ENCODE measurements at regions not wholly inside any gene's neighbourhood (a gene's known extent, or its start where the extent isn't known, plus 50 kb on each side); places are given as distances from the start of the nearest gene placed in this dataset.

GRCh38 chr2:65706411-65706810, 274.0 kb upstream of the SPRED2 start:
- intact Hi-C loops (cut with micrococcal nuclease): no loop called here

- intact Hi-C loops (cut with micrococcal nuclease): no loop called here
Observed at GRCh38 chr2:65701191-65701590, 268.8 kb upstream of the SPRED2 start.

DNA sequence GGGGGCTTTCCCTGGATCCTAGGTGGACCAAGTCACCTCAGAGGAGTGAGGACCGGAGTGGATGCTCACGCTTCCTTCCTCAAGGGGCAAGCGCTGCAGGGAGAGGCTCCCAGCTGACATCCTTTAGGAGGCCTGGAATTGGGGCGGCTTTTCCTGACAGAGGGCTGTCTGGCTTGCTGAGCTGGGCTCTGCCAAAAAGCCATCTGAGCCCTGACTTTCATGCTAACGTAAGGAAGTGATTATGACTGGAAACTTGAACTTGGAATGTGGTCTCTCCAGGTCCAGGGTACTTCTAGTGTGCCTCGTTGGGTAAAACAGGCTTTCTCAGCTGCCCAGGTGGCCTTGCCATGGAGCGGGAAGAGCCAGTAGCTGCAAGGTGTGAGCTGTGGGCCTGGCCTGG, 268.3 kb upstream of the SPRED2 start:
- intact Hi-C loops (cut with micrococcal nuclease): no loop called here

DNA sequence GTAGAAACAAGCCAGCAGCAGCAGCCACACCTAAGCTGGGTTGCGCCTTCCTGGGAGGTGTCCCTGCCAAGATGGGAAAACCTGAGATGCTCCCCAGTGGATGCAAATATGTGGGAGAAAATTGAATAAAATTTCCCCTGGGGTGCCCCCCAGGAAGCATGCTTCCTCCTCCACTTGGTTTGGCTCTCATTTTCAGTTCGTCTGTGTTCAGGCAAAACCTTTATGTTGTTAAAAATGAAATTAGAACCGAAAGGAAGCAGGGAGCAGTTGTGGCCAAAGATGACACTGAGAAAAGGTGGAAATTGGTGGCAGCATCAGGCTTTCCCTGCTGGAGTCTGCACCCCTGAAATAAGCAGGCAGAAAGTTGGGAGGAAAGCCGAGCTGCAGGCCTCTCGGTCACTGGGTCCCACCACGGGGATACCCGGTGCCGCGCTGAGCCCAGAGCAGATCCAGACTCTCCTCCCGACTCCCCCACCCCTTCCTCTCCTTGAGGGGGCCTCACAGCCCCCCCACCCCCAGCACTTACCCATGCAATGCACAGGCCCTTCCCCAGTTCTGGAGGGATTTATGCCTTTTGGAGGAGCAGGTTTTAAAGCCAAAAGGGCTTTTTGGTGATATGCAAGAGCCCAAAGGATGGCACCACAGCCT, 267.7 kb upstream of the SPRED2 start:
- intact Hi-C loops (cut with micrococcal nuclease): no loop called here

- intact Hi-C loops (cut with micrococcal nuclease): no loop called here
Observed at GRCh38 chr2:65691816-65692215, 259.4 kb upstream of the SPRED2 start.

DNA sequence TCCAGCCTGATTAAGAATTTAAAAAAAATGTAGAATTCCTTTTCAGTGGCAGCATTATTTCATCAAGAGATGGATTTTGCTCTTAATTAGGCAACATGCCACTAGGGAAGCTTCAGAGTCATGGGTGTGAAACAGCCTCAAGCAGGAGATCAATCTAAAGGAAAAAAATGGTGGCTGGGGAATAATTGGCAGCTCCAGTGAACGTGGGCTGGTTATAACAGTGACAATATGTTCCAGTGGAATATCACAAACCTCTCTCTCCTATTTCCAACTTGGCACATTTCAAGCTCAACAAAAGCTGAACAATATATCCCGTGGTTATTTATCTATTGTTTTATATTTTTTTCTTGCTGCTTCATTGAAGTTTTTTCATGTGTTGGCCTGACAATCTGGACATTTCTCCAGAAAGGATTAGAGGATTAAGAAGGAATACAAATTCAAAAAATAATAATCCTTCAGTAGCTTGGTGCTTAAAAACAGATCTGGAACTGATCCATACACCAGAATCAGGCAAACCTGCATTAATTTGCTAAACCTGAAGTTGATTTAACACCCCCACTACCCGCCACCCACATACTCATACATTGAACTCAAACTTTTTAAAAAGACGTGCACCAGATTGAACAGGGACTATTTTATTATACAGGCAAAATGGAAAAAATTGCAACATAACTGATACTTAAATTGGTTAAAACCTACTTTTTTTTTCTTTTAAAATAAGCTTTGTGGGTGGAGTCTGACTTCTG, 255.9 kb upstream of the SPRED2 start:
- intact Hi-C loops (cut with micrococcal nuclease): no loop called here

DNA sequence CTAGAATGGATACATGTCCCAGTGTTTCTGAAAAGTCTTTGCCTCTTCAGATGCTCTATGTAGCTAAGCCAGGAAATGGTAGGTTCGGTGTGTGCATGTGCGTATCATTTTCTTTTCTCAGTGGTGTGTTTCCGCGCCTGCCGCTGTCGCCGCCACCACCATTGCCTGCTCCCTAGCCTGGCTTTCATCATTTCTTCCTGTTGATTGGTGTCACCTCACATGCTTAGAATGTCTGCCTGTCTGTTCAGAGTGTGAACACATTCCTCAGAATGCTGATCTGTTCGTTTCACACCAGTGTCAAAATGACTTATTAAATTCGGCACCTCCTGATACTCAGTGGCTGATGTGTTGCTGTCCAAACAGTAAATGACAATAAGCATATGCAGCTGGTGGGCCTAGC, 255.2 kb upstream of the SPRED2 start:
- intact Hi-C loops (cut with micrococcal nuclease): no loop called here

DNA sequence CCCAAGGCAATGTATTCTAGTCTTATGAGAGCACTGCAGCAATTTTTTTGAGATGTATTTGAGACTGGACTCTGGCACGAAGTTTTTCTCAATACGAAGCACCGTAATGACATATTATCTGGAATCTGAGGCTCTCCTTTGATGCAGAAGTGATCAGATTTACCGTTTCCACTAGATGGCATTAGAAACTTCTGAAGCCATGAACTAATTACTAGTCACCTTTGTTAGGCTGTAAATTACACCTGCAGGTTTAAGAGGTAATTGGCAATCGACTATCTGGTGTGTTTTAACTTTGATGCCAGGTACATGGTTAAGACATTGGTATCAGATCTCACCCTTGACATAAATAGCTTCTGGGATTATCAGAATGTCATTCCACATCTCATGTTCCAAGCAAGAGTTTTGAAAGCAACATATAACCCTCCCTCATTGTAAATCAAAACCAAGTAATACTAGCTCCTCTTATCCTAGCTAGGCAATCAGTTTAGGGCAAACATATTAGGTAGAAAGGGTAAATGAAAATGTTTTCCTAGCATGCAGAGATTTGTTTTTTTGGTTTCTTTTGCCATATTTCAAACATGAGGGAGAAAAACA, 254.6 kb upstream of the SPRED2 start:
- intact Hi-C loops (cut with micrococcal nuclease): no loop called here

DNA sequence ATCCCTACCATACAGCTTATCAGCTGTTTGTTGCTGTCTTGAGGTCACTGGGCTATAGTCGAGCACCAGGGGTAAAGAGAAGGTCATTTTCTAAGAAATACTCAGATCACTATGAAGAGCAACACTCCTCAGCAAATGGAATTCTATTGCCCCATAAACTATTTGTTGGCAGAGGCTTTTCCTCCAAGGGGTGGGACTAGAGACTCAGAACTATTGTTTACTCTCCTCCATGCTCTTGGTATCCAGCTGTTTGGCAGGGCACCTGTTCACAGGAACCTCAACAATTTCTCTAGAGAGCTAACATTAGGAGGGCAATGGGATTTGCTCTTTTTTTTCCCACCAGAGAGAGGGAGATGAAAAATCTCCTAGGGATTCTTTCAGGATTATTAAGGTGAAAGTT, 249.1 kb upstream of the SPRED2 start:
- intact Hi-C loops (cut with micrococcal nuclease): no loop called here

DNA sequence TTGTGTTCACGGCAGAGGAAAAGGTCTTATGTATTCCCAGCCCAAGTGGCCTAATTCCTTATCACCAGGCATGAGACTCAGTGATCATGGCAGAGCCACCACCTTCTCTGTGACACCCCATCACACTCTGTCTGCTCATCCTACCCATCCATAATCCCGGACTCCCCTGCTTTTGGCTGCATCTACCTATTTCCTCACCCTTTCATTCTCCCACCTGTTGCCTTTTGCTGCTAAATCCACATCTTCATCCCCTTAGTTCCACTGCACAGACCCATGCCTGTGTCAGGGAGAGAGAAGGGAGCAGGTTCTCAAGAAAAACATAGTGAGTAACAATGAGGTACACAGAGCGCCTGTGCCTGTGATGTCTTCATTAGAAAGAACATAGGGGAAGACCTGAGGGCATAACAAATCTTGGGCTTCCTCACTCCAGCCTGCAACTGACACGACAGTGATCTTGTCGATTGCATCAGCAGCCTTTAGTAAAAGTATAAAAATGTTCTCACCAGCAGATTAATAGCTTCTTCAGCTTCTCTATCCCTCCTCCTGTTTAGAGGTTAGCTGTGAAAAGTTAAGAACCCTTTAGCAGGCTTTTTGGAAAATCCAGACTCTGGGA, 246.5 kb upstream of the SPRED2 start:
- intact Hi-C loops (cut with micrococcal nuclease): no loop called here

GRCh38 chr2:65675350-65675749, 243.0 kb upstream of the SPRED2 start:
- intact Hi-C loops (cut with micrococcal nuclease): no loop called here

GRCh38 chr2:65671670-65672242, 239.4 kb upstream of the SPRED2 start:
- intact Hi-C loops (cut with micrococcal nuclease): no loop called here

DNA sequence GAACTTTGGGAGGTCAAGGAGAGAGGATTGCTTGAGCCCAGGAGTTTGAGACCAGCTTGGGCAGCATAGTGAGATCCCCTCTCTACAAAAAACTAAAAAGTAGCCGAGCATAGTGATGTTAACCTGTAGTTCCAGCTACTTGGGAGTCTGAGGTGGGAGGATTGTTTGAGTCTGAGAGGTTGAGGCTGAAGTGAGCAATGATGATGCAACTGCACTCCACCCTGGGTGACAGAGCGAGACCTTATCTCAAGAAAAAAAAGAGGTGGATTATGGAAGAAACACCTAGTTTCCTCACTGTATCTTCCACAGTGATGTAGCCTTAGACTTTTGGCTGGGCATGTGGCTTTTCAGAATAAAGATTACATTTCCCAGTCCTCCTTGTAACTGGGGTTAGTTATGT, 237.2 kb upstream of the SPRED2 start:
- intact Hi-C loops (cut with micrococcal nuclease): no loop called here

DNA sequence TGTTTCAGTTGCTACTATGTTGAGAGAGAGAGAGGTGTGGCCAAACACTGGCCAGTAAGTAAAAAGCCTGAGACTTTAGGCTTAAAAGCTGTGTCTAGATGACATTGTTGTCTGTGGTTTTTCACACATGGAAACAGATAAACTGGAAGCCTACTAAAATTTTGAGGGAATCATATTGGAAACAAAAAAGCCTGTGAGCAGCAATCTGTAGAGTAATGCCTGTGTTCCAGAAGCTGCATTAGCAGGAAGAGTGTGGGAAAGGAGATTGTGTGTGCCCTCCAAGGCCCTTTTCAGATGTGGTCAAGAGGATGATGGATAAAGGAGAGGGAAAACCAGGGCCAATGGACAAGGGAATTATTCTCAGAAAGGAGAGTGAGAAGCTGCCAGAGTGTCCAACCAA, 236.3 kb upstream of the SPRED2 start:
- intact Hi-C loops (cut with micrococcal nuclease): no loop called here

DNA sequence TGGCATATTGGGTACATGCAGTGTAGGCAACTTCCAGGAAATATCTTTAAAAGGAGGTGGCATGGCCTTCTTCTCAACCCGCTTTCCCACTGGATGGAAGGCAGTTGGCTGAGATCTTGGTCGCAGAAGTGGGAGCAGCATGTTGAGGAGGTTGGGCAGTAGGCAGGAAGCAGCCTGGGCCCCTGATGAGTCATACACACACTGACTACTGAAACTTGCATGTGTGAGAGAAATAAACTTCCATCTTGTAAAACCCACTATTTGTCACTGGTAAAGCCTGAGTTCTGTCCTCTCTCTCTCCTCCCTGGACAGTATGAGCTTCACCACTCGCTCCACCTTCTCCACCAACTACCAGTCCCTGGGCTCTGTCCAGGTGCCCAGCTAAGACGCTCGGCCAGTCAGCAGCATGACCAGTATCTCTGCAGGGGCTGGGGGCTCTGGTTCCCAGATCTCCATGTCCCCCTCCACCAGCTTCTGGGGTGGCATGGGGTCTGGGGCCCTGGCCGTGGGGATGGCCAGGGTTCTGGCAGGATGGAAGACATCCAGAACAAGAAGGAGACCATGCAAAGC, 233.8 kb upstream of the SPRED2 start:
- intact Hi-C loops (cut with micrococcal nuclease): no loop called here

- intact Hi-C loops (cut with micrococcal nuclease): no loop called here
Observed at GRCh38 chr2:65664931-65665330, 232.5 kb upstream of the SPRED2 start.

- intact Hi-C loops (cut with micrococcal nuclease): no loop called here
Observed at GRCh38 chr2:65663831-65664407, 231.5 kb upstream of the SPRED2 start.

GRCh38 chr2:65662654-65663432, 230.4 kb upstream of the SPRED2 start:
- intact Hi-C loops (cut with micrococcal nuclease): no loop called here

GRCh38 chr2:65661980-65662653, 229.7 kb upstream of the SPRED2 start:
- intact Hi-C loops (cut with micrococcal nuclease): no loop called here

GRCh38 chr2:65660340-65660739, 227.9 kb upstream of the SPRED2 start:
- intact Hi-C loops (cut with micrococcal nuclease): no loop called here

Data from T-helper 2 cell treated with Interferon-gamma antibody and Interleukin-4, amounts not matched to agents 100 ng/mL and 5 ng/mL, for 36 hours (primary cell).